ENCODE measurements at regions not wholly inside any gene's neighbourhood (a gene's known extent, or its start where the extent isn't known, plus 50 kb on each side); places are given as distances from the start of the nearest gene placed in this dataset.

DNA sequence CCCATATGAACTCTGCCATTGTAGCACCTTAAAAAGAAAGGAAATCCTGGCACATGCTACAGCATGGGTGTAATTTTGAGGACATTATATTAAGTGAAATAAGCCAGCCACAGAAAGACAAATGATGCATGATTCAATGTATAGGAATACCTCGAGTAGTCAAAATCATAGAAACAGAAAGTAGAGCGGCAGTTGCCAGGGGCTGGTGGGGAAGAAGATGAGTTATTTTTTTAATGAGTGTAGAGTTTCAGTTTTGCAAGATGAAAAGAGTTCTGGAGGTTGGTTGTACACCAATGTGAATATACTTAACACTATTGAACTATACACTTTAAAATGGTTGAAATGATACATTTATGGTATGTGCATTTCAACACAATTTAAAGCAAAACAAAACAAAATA, 133.0 kb downstream of the ZDHHC21 start:
- TF ChIP-seq CTCF (conservative IDR thresholded peaks at IDR 0.05; ENCODE audit: low read depth, low read length), result no peak
- DNase-seq (ENCODE audit: low read depth), result no peak
- no peak overlapping the region for H3K4me3 ChIP-seq (ENCODE audit: low read length)

GRCh38 chr9:14554886-14555285, 138.3 kb downstream of the ZDHHC21 start:
- no peak overlapping the region for H3K4me3 ChIP-seq (ENCODE audit: low read length)
- no peak for DNase-seq (ENCODE audit: low read depth)
- no peak for TF ChIP-seq CTCF (conservative IDR thresholded peaks at IDR 0.05; ENCODE audit: low read depth, low read length)

DNA sequence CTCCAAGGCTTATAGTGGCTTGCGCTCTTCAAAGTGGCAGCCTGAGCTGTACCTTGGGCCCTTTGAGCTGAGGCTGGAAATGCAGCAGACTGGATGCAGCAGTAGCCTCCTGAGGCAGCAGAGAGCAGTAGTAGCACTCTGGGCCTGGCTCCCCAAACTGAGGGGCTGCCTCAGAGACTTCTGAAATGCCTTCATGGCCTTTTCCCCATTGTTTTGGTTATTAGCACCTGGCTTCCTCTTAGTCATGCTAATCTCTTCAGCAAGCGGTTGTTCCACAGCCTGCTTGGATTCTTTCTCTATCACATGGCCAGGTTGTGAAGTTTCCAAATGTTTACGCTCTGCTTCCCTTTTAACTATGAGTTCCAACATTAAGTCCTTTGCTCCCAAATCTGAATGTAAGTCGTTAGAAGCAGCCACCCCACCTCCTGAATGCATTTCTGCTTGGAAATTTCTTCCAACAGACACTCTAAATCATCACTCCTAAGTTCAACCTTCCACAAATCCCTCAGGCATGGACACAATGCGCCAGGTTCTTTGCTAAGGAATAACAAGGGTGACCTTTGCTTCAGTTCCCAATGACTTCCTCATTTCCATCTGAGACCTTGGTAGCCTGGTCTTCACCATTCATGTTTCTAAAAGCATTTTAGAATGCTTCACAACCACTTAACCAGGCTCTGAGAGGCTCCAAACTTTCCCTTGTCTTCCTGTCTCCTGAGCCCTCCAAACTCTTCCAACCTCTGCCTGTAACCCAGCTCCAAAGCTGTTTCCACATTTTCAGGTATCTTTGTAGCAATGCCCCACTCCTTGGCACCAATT, 145.8 kb downstream of the ZDHHC21 start:
- no peak for TF ChIP-seq CTCF (conservative IDR thresholded peaks at IDR 0.05; ENCODE audit: low read depth, low read length)
- H3K4me3 ChIP-seq (ENCODE audit: low read length), result no peak overlapping the region
- no peak for DNase-seq (ENCODE audit: low read depth)

DNA sequence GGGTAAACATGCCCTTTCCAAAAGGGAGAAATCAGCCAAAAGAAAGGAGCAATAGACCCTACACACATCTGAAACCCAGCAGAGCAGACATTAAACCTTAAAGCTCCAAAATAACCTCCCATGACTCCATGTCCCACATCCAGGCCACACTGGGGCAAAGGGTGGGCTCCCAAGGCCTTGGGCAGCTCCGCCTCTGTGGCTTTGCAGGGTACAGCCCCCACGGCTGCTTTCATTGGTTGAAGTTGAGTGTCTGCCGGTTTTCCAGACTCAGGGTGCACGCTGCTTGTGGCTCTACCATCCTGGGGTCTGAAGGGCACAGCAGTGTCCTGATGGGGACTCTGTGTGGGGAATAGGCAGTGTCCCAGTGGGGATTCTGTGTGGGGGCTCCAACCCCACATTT, 146.5 kb downstream of the ZDHHC21 start:
- no peak overlapping the region for H3K4me3 ChIP-seq (ENCODE audit: low read length)
- no peak for DNase-seq (ENCODE audit: low read depth)
- no peak for TF ChIP-seq CTCF (conservative IDR thresholded peaks at IDR 0.05; ENCODE audit: low read depth, low read length)

DNA sequence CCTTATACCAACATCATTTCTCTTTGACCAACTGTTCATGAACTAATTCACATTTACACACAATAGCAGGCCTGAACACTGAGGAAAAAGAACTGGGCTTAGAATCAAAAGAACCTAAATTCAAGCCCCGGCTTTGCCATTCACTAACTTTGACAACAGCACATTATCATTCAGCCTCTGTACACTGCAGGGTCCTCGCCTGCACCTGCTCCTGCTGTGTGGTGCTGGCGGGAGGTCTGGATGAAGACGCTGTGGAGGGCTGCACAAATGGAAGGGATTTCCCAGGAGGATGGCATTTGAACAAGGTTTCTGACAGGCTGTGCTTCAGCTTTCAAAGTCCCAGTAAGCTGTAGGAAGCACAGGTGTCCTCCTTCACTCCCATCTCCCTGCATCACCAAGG, 151.2 kb downstream of the ZDHHC21 start:
- no peak overlapping the region for H3K4me3 ChIP-seq (ENCODE audit: low read length)
- TF ChIP-seq CTCF (conservative IDR thresholded peaks at IDR 0.05; ENCODE audit: low read depth, low read length), result no peak
- DNase-seq (ENCODE audit: low read depth), result no peak

DNA sequence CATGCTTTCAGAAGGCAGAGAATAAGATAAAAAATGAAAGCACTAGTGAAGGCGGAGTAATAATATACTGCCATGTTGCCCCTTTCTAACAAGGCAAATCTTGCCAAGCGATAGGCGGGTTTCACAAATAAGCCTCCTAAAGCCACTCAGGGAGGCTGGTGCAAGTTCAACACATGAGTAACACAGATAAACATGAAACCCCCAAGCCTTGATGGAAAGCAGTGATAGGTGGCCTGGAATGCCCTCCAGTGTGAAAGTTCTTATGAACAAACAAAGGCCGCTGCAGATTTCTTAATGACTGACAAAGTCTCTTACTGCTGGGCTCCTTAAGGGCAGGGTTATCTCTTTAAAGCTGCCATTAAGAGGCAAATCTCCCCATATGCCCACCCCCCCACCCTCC, 154.7 kb downstream of the ZDHHC21 start:
- no peak for DNase-seq (ENCODE audit: low read depth)
- no peak for TF ChIP-seq CTCF (conservative IDR thresholded peaks at IDR 0.05; ENCODE audit: low read depth, low read length)
- no peak overlapping the region for H3K4me3 ChIP-seq (ENCODE audit: low read length)

Data from retinal pigment epithelial cell (primary cell).